Activated CD4-positive, alpha-beta T cell treated with anti-CD3 and anti-CD28 coated beads, Interleukin-2, Interleukin-4, amounts not matched to agents 100 ng/mL and 50 ng/mL, durations not matched to agents 16 hours and 8 hours (primary cell): ENCODE measurements at regions not wholly inside any gene's neighbourhood (a gene's known extent, or its start where the extent isn't known, plus 50 kb on each side); places are given as distances from the start of the nearest gene placed in this dataset.
"Not testable (repeated sequence)": the region's sequence is repeated elsewhere in the genome, so short reads cannot be mapped to it uniquely, and the experiment has no call there.

Experiments
- DNase-seq: peaks from one replicate; pipeline ENCODE4 v3.0.0-alpha.2; 2020; ENCODE audit warnings: low spot score

DNA sequence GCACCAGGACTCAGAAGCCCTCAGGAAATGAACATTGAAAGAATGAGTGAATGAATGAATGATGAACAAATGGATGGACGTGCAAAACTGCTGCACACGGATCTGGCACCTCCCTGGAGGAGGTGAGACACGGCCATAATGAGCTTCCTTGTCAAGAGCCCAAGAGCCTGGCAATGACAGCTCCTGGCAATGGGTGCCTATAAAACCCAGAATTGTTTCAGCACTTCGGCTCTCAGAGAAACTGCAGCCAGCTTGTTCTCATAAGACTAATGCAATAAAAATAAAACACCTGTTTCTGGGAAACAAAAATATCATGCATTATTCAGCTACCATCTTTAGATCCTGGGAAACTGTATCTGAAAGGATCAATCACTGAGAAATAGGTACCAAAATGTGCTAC is 200.5 kb upstream of the SFSWAP start:
- DNase-seq = no peak

DNA sequence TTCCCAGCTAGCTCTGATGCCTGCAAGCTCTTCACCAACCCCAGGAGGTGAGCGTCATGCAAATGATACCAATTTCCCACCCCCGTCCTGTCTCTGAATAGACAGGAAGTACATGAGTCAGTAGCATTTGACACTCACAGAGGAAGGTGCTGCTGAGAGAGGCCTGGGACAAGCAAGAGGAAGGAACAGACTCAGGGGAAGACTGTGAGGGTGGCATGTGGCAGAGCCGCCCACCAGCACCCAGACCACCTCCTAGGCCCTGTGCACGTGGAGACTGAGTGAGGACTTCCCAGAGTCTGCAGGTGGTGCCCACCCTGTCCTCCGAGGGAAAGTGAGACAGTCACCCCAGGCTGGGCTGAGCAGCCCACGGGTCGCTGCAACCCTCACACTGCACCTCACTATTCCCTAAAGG is 199.5 kb upstream of the SFSWAP start:
- DNase-seq = peak; percentile 80

- DNase-seq = no peak
Measured at GRCh38 chr12:131511803-131512561, 198.9 kb upstream of the SFSWAP start.

GRCh38 chr12:131513606-131514005 is 197.3 kb upstream of the SFSWAP start:
- DNase-seq = no peak

- DNase-seq = not testable (repeated sequence)
Measured at GRCh38 chr12:131520553-131520952, 190.3 kb upstream of the SFSWAP start.

- no peak for DNase-seq
Measured at GRCh38 chr12:131521326-131521725, 189.6 kb upstream of the SFSWAP start.

- no peak for DNase-seq
Measured at GRCh38 chr12:131525795-131526508, 184.9 kb upstream of the SFSWAP start.

- DNase-seq = no peak
Measured at GRCh38 chr12:131527092-131527491, 183.8 kb upstream of the SFSWAP start.

DNA sequence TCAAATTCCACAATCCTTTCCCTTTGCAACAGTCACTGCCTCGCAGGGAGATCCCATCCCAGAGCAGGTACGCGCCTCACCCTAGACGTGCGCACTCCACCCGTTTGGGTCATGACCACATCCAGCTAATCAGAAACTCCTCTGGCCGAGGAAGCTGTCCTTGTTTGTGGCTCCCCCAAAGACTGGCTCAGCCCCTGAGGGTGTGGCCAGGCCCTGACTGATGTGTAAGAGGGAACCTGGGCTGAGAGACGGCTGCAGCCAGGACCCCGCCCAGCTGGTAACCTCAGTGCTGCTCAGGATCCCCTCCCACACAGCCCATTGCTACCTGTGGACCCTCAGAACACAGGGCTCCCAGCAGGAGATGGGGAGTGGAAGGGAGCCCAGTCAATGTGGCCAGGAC is 183.2 kb upstream of the SFSWAP start:
- no peak for DNase-seq

- DNase-seq = no peak
Measured at GRCh38 chr12:131528144-131528543, 182.7 kb upstream of the SFSWAP start.

- DNase-seq = no peak
Measured at GRCh38 chr12:131528667-131529066, 182.2 kb upstream of the SFSWAP start.

DNA sequence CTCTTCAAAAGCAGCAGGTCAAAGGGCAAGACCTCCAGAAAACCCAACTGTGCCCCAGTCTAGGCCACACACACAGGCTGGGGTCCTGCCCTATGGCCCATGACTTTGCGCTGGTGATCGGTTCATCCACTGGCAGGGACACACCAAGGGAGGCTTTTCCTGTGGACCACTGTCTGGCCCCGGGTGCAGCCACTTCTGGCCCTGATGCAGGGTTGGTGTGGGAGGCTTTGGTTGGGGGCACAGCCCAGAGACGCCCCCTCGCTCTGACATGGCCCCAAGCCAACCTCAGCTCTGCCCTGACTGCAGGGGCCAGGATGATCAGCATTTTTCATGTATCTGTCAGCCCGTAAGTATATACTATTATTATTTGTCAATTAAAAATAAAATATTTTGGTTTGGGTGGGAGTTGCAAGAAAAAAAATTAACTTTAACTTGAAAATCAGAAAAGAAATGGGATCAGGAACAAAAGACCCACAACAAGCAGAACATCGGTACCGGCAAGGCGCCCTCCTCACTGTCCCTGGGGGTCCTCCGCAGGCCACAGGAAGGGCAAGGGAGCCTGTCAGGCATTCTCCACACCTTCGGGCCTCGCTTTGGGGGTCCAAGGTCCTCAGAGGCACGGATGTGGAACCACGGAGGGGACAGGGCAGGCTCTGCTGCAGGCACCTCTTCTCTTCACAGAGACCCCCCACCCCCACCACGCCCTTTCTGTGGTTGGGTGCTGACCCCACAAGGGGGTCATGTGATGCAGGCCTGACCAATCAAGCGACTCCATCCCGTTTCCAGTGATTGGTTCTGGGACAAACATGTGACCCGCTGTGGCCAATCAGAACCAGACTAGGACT is 181.5 kb upstream of the SFSWAP start:
- DNase-seq = no peak

- DNase-seq = no peak
Measured at GRCh38 chr12:131530041-131530332, 180.9 kb upstream of the SFSWAP start.

DNA sequence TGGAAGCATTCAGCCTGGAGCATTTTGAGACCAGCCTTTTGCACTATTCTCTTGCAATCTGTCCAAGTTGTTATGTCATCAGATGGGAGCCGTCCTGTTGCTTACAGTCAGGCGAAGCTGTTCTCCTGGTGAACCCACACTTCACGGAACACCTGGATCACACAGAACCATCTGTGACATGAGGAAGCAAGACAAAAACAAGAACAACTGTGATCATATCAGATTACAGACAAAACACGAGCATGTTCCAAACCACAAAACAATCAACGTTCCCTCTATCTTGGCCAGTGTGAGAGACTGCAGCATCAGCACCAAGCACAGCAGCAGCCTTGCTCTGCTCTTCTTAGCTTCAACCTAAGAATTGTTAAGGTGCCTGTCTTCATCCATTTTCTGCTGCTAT is 180.5 kb upstream of the SFSWAP start:
- DNase-seq = no peak

GRCh38 chr12:131533139-131533538 is 177.8 kb upstream of the SFSWAP start:
- no peak for DNase-seq

DNA sequence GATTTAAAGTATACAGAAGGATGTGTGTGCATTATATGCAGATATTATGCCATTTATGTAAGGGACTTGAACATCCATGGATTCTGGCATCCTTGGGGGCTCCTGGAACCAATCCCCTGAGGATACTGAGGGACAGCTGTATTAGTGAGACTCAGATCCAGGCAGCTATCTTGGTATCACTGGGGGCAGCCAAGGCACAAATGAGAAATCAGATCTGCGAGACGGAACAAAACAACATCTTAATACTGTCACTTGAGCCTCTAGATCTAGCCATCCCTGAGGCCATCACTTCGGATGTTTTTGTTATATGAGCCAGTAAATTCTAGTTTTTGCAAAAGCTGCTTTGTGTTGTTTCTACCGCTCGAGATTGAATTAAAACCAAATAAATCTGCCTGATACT is 175.1 kb upstream of the SFSWAP start:
- DNase-seq = no peak

DNA sequence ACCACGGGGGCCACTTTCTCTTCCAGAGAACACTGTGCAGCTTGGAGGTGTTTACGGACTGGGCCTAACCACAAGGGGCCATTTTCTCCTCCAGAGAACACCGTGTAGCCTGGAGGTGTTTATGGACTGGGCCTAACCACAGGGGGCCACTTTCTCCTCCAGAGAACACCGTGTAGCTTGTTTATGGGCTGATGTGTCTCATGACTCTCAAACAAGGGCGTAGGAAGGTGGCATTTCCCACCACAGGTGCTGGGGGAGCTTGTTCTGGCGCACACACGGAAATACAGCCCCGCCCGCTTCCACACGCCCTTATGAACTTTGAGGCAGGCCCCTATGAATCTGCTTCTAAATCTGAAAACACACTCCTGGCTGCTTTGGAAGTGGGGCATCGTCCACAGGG is 174.6 kb upstream of the SFSWAP start:
- DNase-seq = no peak

GRCh38 chr12:131536766-131537165 is 174.1 kb upstream of the SFSWAP start:
- DNase-seq = no peak

GRCh38 chr12:131537267-131537958 is 173.5 kb upstream of the SFSWAP start:
- no peak for DNase-seq

DNA sequence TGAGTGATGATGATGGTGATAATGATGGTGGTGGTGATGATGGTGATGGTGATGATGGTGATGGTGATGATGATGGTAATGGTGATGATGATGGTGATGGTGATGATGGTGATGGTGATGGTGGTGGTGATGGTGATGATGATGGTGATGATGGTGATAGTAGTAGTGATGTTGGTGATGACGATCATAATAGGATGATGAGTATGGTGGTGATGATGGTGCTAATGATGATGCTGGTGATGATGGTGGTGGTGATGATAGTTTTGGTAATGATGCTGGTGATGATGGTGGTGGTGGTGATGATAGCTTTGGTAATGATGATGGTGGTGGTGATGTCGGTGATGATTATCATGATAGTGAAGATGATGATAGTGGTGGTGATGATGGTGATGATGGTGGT is 171.5 kb upstream of the SFSWAP start:
- DNase-seq = no peak

GRCh38 chr12:131540138-131540623 is 170.7 kb upstream of the SFSWAP start:
- DNase-seq = no peak

DNA sequence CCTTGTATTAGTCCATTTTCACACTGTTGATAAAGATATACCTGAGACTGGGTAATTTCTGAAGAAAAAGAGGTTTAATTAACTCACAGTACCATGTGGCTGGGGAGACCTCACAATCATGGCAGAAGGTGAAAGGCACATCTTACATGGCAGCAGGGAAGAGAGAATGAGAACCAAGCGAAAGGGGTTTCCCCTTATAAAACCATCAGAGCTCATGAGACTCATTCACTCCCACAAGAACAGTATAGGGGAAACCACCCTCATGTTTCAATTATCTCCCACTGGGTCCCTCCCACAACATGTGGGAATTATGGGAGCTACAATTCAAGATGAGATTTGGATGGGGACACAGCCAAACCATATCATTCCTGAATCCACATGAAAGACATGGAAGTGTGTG is 169.4 kb upstream of the SFSWAP start:
- not testable (repeated sequence) for DNase-seq
